GM12878 (cell line): ENCODE measurements at regions not wholly inside any gene's neighbourhood (a gene's known extent, or its start where the extent isn't known, plus 50 kb on each side); places are given as distances from the start of the nearest gene placed in this dataset.

Source experiments
- ATAC-seq: fragments of 200-7000 bp; cut with Tn5 transposase; 3 replicates; pipeline ENCODE4 v1.9.1; 2020; ENCODE audit warnings: mild to moderate bottlenecking, moderate library complexity
- BruUV-seq: library from RNA; stranded (reverse); fragments of 400-500 nt; replicated peaks from 2 replicates; lab custom pipeline; 2021; lab: Mats Ljungman, UMichigan
- CTCF ChIA-PET: fragments of 300-600 bp; sonication (Branson Sonifier 250); formaldehyde crosslinking; extraction: SDS; loops from one replicate; lab custom pipeline; 2021; ENCODE audit warnings: inconsistent platforms; lab: Yijun Ruan, JAX
- POLR2A ChIA-PET: fragments of 350-600 bp; formaldehyde crosslinking; extraction: SDS; loops from one replicate; lab custom pipeline; 2021; ENCODE audit warnings: inconsistent platforms; lab: Charles Lee
- RAD21 ChIA-PET: fragments of 300-600 bp; sonication (Branson Sonifier 250); formaldehyde crosslinking; loops from one replicate; lab custom pipeline; 2023; ENCODE audit warnings: antibody characterized with exemption; ENCODE audit not compliant: unreplicated experiment; lab: Charles Lee
- SMC1A ChIA-PET: fragments of 300-600 bp; sonication (Branson Sonifier 250); formaldehyde crosslinking; loops from one replicate; lab custom pipeline; 2023; ENCODE audit not compliant: unreplicated experiment, uncharacterized antibody; lab: Charles Lee
- DNase-seq: peaks from one replicate; pipeline ENCODE4 v3.0.0-alpha.2; 2011; ENCODE audit warnings: low read depth, low spot score
- FAIRE-seq: peaks from 3 replicates; lab custom pipeline; 2011; peaks lifted over from hg19 to GRCh38; lab: Jason Lieb, UNC
- H2AFZ ChIP-seq: 2 replicates; pipeline ENCODE4 v1.6.0; 2011; ENCODE audit warnings: low read depth, low read length, control low read depth; ENCODE audit not compliant: control insufficient read depth
- H3K27ac ChIP-seq: 2 replicates; pipeline ENCODE4 v1.5.1; 2011; ENCODE audit warnings: control low read depth; ENCODE audit not compliant: control insufficient read depth, insufficient read depth
- H3K27me3 ChIP-seq, 2 experiments: replicated peaks in 1 of 2; 2 replicates each; pipeline versions ENCODE4 v1.6.0 to v1.6.1; 2011; ENCODE audit warnings: low read length in 1 of 2; ENCODE audit not compliant: control insufficient read depth in 2 of 2, insufficient read depth in 2 of 2
- H3K36me3 ChIP-seq, 2 experiments: 2 replicates each; pipeline ENCODE4 v1.5.1; 2011; ENCODE audit warnings: low read length in 1 of 2; ENCODE audit not compliant: control insufficient read depth in 2 of 2, insufficient read depth in 2 of 2
- H3K4me1 ChIP-seq: 2 replicates; pipeline ENCODE4 v1.6.1; 2011; ENCODE audit warnings: mild to moderate bottlenecking, low read length, moderate library complexity, mixed read lengths; ENCODE audit not compliant: control insufficient read depth, insufficient read depth
- H3K4me2 ChIP-seq: 2 replicates; pipeline ENCODE4 v1.6.0; 2011; ENCODE audit warnings: control low read depth; ENCODE audit not compliant: control insufficient read depth, insufficient read depth
- H3K4me3 ChIP-seq: fragments of 200-600 bp; sonication (generic); 2 replicates; pipeline ENCODE4 v1.5.1; 2016
- H3K79me2 ChIP-seq: 2 replicates; pipeline ENCODE4 v1.6.0; 2011; ENCODE audit warnings: low read length; ENCODE audit not compliant: control insufficient read depth, insufficient read depth
- H3K9ac ChIP-seq: 2 replicates; pipeline ENCODE4 v1.8.0; 2011; ENCODE audit warnings: low read length, control low read depth, mixed read lengths; ENCODE audit not compliant: control insufficient read depth, insufficient read depth
- H3K9me3 ChIP-seq: replicated peaks from 3 replicates; pipeline ENCODE4 v1.5.1; 2011; ENCODE audit warnings: mild to moderate bottlenecking, low read length; ENCODE audit not compliant: control insufficient read depth, insufficient read depth
- H4K20me1 ChIP-seq: 2 replicates; pipeline ENCODE4 v1.6.0; 2011; ENCODE audit not compliant: control insufficient read depth, insufficient read depth
- CREM ChIP-seq: IDR thresholded peaks from 2 replicates; pipeline ENCODE4 v1.6.1; 2014; ENCODE audit warnings: antibody characterized with exemption, low read depth
- E4F1 ChIP-seq: fragments of 450-650 bp; IDR thresholded peaks from 2 replicates; pipeline ENCODE4 v1.6.1; 2018; ENCODE audit warnings: borderline replicate concordance, mild to moderate bottlenecking; ENCODE audit not compliant: partially characterized antibody
- EED ChIP-seq: sonication (generic); IDR thresholded peaks from 2 replicates; pipeline ENCODE4 v1.6.1; 2016; ENCODE audit warnings: antibody characterized with exemption, low read depth
- FOXM1 ChIP-seq: IDR thresholded peaks from 2 replicates; pipeline ENCODE4 v1.6.1; 2012; ENCODE audit warnings: low read depth, mild to moderate bottlenecking, inconsistent platforms, low read length, moderate library complexity
- HDAC6 ChIP-seq: fragments of 200-600 bp; sonication (generic); IDR thresholded peaks from one replicate; pipeline ENCODE4 v1.8.0; 2017; ENCODE audit warnings: antibody characterized with exemption; ENCODE audit not compliant: unreplicated experiment
- IKZF1 ChIP-seq: fragments of 450-650 bp; conservative IDR thresholded peaks from 2 replicates; pipeline ENCODE4 v1.6.1; 2017; ENCODE audit warnings: antibody characterized with exemption, mild to moderate bottlenecking
- LARP7 ChIP-seq: fragments of 450-650 bp; IDR thresholded peaks from 2 replicates; pipeline ENCODE4 v1.6.1; 2017; ENCODE audit warnings: mild to moderate bottlenecking
- MTA3 ChIP-seq: IDR thresholded peaks from 2 replicates; pipeline ENCODE4 v1.6.1; 2012; ENCODE audit warnings: low read length, inconsistent platforms, borderline replicate concordance
- MXI1 ChIP-seq: fragments of 150-350 bp; IDR thresholded peaks from 2 replicates; pipeline ENCODE4 v1.6.1; 2011; ENCODE audit warnings: low read depth, mild to moderate bottlenecking, inconsistent platforms, low read length, improper control_type of control experiment
- NFIC ChIP-seq: IDR thresholded peaks from 2 replicates; pipeline ENCODE4 v1.6.1; 2012; ENCODE audit warnings: low read depth, mild to moderate bottlenecking, inconsistent platforms, low read length, moderate library complexity
- NFXL1 ChIP-seq: fragments of 450-650 bp; IDR thresholded peaks from 2 replicates; pipeline ENCODE4 v1.6.1; 2017; ENCODE audit warnings: antibody characterized with exemption, mild to moderate bottlenecking, borderline replicate concordance
- NFYA ChIP-seq: IDR thresholded peaks from 2 replicates; pipeline ENCODE4 v1.6.1; 2011; ENCODE audit warnings: low read depth, mild to moderate bottlenecking, low read length, improper control_type of control experiment, borderline replicate concordance
- NRF1 ChIP-seq: conservative IDR thresholded peaks from 2 replicates; pipeline ENCODE4 v1.6.1; 2011; ENCODE audit warnings: mild to moderate bottlenecking, low read depth, low read length, improper control_type of control experiment
- RCOR1 ChIP-seq: conservative IDR thresholded peaks from 2 replicates; pipeline ENCODE4 v1.6.1; 2012; ENCODE audit warnings: low read depth, low read length, improper control_type of control experiment
- SUPT20H ChIP-seq: IDR thresholded peaks from 2 replicates; pipeline ENCODE4 v1.6.1; 2011; ENCODE audit warnings: low read depth, mild to moderate bottlenecking, low read length, moderate library complexity, borderline replicate concordance; ENCODE audit not compliant: control insufficient read depth
- TAF1 ChIP-seq: IDR thresholded peaks from 2 replicates; pipeline ENCODE4 v1.6.1; 2011; ENCODE audit warnings: mild to moderate bottlenecking, low read depth, low read length, borderline replicate concordance
- ZNF217 ChIP-seq: fragments of 450-650 bp; IDR thresholded peaks from 2 replicates; pipeline ENCODE4 v1.6.1; 2017; ENCODE audit warnings: antibody characterized with exemption, mild to moderate bottlenecking
- ZNF622 ChIP-seq: fragments of 450-650 bp; IDR thresholded peaks from 2 replicates; pipeline ENCODE4 v1.6.1; 2017; ENCODE audit warnings: mild to moderate bottlenecking, inconsistent platforms
- WGBS: methylation state at CpG from one replicate; pipeline ENCODE4 v1.1.6; 2016; ENCODE audit warnings: low lambda C conversion rate; ENCODE audit not compliant: insufficient replicate concordance, insufficient coverage; ENCODE audit errors: missing lambda C conversion rate; 5-methylcytosine and 5-hydroxymethylcytosine counted together
- in situ Hi-C: fragments of 300-500 bp; cut with MboI; formaldehyde crosslinking; loops from 9 replicates; pipeline ENCODE4 v1.14.3; 2018; ENCODE audit warnings: mixed read lengths
- intact Hi-C: fragments of 100-400 bp; cut with micrococcal nuclease; formaldehyde crosslinking; loops from one replicate; pipeline ENCODE4 v1.14.2; 2022; ENCODE audit not compliant: unreplicated experiment

- DNase-seq, result no peak
- Histone ChIP-seq H2AFZ (no peak overlapping the region), H3K4me3 (no peak overlapping the region), H3K27me3 (no peaks in the 10 kb centered on the region), H3K36me3 (no peaks in the 10 kb centered on the region), H3K79me2 (no peaks in the 10 kb centered on the region), H3K27ac (no peak overlapping the region), H3K4me1 (no peaks in the 10 kb centered on the region), H3K9ac (no peak overlapping the region), H3K9me3 (no peaks in the 10 kb centered on the region), H3K4me2 (no peak overlapping the region), H4K20me1 (no peaks in the 10 kb centered on the region)
- POLR2A ChIA-PET, result interaction anchor here (0.6 kb wide), 1 partner anchor 1752 kb away, joined by 3 read pairs; no protein-coding TSS in a partner anchor
- in situ Hi-C loops, result no loop called here
- ATAC-seq, result no peak
- WGBS, result 3% methylated on average over 3 of the region's 3 CpGs
- no TSS peak for BruUV-seq
- intact Hi-C loops, result no loop called here
- SMC1A ChIA-PET, result no interaction called here
- RAD21 ChIA-PET, result no interaction called here
- TF ChIP-seq CREM, result no peak
- no peak for TF ChIP-seq FOXM1
- TF ChIP-seq HDAC6, result no peak
- no peak for TF ChIP-seq EED
- TF ChIP-seq ZNF622, result no peak
- no peak for TF ChIP-seq NFXL1
- TF ChIP-seq RCOR1, result no peak
- no peak for TF ChIP-seq MXI1
- no peak for TF ChIP-seq MTA3
- no peak for TF ChIP-seq ZNF217
- TF ChIP-seq LARP7, result no peak
- TF ChIP-seq NFYA, result no peak
- TF ChIP-seq SUPT20H, result no peak
- no peak for TF ChIP-seq NRF1
- no peak for TF ChIP-seq E4F1
- no peak for TF ChIP-seq IKZF1
- TF ChIP-seq TAF1, result no peak
- no peak for TF ChIP-seq NFIC
- no peak for FAIRE-seq
- CTCF ChIA-PET, result no interaction called here
Measured at GRCh38 chr5:33065131-33065530, 354.0 kb downstream of the NPR3 start.
